HG03139 (cell line): ENCODE measurements at regions not wholly inside any gene's neighbourhood (a gene's known extent, or its start where the extent isn't known, plus 50 kb on each side); places are given as distances from the start of the nearest gene placed in this dataset.

ENCODE experiments used
- ATAC-seq: cut with Tn5 transposase; IDR thresholded peaks from one replicate; pipeline ENCODE4 v1.9.1; 2021; ENCODE audit not compliant: unreplicated experiment

DNA sequence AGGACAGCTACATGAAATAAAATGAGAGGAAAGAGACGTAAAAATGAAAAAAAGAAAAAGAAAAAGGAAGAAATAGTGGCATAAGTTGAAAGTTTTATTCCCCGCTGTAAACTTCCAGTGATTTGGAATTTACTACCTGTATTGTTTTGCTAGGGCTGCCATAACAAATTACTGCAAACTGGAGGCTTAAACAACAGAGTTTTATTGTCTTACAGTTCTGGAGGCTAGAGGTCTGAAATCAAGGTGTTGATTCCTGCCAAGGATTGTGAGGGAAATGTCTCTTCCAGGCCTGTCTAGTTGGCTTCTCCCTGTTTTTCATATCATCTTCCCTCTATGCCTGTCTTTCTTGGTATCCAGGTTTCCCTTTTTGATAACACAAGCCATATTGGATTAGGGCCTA, 119.4 kb upstream of the PACRGL start:
- no peak for ATAC-seq

- ATAC-seq = no peak
Observed at GRCh38 chr4:20589436-20589835, 110.8 kb upstream of the PACRGL start.

DNA sequence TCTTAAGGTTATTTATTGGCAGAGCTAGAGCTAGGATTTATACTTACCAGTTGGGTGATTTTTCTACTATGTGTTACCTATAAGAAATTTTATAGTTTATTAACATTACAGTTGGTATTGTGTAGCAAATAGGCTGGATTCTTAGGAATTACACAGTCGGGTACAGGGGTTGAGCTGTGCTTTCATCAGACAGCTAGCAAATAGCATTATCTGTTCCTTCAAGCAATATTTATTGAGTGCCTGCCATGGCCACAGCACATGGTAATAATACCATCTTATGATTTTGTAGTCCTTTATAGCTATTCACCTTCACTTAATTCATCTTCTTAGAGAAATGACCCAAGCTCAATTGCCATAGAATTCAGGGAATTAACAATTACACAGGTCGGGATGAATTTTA, 109.4 kb upstream of the PACRGL start:
- no peak for ATAC-seq

GRCh38 chr4:20591571-20591970, 108.7 kb upstream of the PACRGL start:
- no peak for ATAC-seq

DNA sequence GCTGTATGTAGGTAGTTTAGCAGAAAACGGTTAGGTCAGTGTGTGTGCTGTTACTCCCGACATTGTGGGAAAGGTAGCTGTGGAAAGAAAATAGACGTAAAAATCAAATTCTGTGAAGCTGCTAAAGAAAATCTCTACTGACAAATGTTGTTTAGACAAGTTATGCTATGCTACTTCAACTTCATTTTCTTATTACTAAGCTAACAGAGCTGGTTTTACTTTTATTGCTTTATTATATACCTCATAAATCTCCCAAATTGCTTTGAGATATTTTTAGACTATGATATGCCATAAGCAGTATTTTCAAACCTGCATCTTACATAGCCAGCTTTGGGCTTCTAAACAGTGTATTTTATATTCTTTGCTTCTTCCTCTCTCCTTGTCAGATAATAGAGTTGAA, 108.2 kb upstream of the PACRGL start:
- no peak for ATAC-seq

GRCh38 chr4:20592663-20593062, 107.6 kb upstream of the PACRGL start:
- ATAC-seq = no peak

GRCh38 chr4:20598626-20599025, 101.6 kb upstream of the PACRGL start:
- ATAC-seq = no peak

DNA sequence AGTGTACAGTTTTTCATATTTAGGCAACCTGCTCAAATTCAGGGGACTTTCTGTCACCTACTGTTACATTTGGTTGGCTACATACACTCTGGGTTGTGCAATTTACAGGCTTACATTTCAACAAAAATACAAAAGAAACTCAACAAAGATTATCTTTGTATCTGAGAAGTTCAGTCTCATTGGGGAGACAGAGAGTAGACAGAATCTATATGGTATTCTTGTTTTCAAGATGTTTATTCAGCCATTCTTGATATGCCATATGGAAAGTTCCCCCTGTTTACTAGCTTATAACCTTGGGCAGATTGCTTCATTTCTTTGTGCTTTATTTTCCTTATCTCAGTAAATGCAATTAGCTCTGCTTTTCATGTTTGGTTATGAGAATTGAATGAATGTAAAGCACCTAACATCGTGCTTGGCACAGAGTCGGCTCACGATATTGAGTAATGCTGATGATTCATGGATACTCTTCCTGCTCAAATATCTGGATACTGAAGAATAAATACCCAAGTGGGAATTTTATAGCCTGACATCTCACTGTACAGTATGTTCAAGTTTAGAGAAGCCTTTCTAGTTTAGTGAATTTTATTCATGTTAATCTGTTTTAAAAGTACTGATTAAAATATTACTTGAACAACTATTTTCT, 96.5 kb upstream of the PACRGL start:
- no peak for ATAC-seq

DNA sequence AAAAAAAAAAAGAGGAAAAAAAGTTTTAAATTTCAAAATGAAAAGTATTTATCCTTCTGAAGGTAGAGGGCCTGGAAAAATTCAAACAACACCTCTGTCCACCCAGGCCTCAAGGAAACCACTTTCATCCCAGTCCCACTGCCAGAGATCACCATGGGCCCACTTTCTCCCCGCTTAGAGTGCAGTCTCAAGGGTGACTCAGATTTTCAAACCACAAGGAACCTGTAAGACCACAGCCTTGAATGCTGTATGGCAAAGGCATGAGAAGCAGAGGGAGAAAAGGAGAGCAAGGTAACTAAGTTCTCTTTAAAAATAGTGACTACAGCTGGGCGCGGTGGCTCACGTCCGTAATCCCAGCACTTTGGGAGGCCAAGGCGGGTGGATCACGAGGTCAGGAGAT, 87.9 kb upstream of the PACRGL start:
- no peak for ATAC-seq

GRCh38 chr4:20614816-20615215, 85.4 kb upstream of the PACRGL start:
- ATAC-seq = no peak

DNA sequence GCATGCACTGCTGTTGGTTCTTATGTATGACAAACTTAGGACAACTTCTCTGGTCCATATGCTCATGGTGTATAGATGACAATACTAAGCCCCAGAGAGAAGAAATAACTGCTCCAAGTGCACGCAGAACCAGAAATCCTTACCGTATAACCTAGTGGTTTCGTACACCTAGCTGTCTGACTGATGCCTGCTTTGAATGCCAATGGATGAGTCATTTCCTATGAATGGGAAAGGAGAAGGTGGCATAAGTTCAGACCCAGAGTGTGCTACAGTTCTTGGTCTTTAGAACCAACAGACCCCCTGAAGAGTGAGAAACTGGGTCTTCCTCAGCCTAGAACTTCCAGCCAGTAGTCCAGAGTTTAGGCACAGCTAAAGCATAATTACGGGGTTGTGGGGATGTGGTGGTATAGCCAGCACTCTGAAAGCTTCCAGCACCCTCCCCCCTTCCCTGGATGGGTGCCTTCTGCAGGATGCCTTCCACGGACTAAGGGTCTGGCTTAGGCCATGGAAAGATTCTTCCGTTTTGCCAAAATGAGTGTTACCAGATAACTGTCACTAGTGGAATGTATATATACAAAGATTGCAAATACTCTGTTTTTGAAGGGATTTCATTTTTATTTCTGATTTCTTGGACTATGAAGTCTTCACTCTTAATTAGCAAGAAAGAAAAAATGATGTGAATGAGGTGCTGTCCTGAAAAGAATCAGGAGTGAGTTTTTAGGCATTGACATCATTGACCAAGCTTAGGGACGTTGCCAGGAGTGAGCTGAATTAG, 84.6 kb upstream of the PACRGL start:
- ATAC-seq = no peak

GRCh38 chr4:20616313-20616712, 83.9 kb upstream of the PACRGL start:
- no peak for ATAC-seq

- ATAC-seq = no peak
Observed at GRCh38 chr4:20616848-20617247, 83.4 kb upstream of the PACRGL start.

GRCh38 chr4:20617678-20618396, 82.4 kb upstream of the PACRGL start:
- no peak for ATAC-seq

DNA sequence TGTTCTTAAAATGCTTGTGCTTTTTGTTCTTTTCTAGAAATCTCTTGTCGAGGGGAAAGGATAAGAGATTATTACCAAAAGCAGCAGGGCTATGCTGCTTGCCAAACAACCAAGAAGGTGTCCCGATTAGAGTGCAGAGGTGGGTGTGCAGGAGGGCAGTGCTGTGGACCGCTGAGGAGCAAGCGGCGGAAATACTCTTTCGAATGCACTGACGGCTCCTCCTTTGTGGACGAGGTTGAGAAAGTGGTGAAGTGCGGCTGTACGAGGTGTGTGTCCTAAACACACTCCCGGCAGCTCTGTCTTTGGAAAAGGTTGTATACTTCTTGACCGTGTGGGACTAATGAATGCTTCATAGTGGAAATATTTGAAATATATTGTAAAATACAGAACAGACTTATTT, 81.5 kb upstream of the PACRGL start:
- no peak for ATAC-seq

DNA sequence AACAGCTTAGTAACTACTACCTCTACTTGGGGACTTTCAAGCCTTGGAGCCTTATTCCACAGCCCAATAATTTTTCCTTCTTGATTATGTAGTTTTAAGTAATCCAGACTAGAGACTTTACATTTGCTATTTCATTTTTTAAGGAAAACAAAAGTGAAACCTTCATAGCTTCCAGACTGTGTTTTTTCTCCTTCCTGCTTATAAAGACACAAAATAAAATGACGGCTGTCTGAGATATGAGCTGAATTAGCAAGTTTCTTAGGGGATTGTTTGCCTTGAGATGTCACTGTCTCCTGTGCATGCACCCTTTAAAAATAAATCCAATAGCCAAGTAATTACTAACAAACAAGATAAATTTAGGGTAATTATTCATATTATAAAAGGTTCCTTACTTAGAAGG, 78.8 kb upstream of the PACRGL start:
- no peak for ATAC-seq

GRCh38 chr4:20622701-20623100, 77.6 kb upstream of the PACRGL start:
- no peak for ATAC-seq

GRCh38 chr4:20623939-20624338, 76.3 kb upstream of the PACRGL start:
- no peak for ATAC-seq

GRCh38 chr4:20624793-20625374, 75.4 kb upstream of the PACRGL start:
- no peak for ATAC-seq

- ATAC-seq = no peak
Observed at GRCh38 chr4:20625426-20625825, 74.8 kb upstream of the PACRGL start.

DNA sequence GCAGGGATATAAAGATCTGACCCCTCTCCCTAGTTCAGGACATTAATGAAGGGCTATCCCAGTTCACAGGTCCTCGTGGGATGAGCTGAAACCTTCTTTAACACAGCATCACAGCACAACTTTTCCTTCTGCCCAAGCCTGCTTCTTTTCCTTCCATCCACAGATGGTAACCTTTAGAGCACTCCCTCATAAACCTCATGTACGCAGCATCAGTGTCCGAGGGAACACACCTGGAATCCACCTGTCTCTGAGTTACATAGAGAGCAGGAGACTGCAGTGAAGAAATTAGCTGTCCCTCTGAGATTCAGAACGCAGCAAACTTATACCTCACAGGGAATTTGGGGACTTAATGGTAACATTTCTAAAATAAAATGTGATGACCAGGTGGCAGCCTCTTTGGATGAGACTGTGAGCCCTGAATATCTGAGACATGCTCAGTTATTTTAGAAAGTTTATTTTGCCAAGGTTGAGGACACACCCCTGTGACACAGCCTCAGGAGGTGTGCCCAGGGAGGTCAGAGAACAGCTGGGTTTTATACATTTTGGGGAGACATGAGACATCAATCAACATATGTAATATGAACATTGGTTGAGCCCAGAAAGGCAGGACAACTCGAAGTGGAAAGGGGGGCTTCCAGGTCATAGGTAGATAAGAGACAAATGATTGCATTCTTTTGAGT, 73.8 kb upstream of the PACRGL start:
- no peak for ATAC-seq
